Esophagus mucosa (tissue), 1 donor: ENCODE measurements at regions not wholly inside any gene's neighbourhood (a gene's known extent, or its start where the extent isn't known, plus 50 kb on each side); places are given as distances from the start of the nearest gene placed in this dataset.
"Not testable (repeated sequence)": the region's sequence is repeated elsewhere in the genome, so short reads cannot be mapped to it uniquely, and the experiment has no call there.

ENCODE experiments used
- ATAC-seq: fragments of 200-7000 bp; cut with Tn5 transposase; one replicate; pipeline ENCODE4 v1.9.1; 2020
- donor health status: DM: yes; HTN: yes; CAD: no.

DNA sequence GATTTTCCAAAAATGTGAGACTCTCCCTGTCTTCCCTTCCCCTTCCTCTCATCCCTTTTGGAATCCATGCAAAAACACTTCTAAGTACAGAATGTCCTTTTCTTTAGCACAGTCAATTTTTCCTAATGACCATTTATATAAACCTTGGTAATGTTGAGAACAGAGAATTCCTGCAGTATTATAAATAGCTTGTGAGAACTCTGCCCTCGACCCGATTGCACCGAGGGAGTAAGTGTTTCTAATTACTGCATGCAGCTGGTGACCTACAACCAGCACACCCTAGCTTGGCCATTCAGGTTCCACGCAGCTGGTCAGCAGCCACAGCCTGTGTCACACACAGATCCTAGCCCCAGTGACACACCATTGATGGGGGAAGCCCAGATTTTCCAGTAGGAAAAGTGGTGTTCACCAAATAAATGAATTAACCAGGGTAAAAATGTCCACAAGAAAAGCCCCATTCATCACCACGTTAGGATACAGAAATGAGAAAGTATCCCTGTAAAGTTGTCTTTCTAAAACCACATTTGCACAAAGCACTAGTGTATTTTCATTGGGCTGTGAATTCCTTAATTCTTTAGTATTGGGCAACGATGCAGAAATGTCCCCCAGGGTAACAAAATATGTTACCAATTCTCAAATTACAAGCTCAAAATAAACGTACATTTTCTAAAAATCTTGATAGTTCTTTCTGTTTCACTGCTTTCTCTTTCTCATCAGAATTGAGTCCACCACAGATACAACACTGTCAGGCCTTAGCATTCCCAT is 499.0 kb upstream of the KLF6 start:
- ATAC-seq, result peak; percentile 11

- no peak for ATAC-seq
Measured at GRCh38 chr10:4282496-4282895, 497.5 kb upstream of the KLF6 start.

DNA sequence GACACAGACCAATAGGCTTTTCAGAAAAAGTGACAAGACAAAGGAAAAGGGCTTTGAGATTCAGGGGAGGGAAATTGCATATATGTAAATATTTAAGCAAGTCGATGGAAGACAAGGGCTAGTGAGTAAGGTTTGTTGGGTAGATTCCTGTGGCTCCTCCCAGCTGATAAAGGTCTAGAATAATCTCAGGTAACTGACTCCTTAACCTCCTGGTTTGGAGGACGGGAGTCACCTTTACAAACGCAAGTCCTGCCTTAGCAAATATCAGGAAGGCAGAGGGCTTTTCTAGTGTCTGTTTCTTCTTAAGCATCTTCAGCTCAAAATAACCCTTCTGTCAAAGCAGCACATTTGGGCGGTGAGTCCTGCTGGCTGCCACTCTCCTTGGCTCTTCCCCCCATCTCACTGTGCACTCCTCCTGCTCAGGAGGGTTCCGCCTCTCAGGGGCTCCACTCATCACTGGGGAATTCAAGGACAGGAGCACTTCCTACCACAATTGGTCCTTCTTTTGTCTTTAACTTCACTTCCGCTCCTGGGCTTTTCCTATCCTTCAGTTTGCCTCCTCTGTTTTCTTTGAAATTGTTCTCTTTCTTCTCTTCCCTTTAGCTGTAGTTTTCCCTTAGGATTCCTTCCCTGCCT is 496.3 kb upstream of the KLF6 start:
- no peak for ATAC-seq

DNA sequence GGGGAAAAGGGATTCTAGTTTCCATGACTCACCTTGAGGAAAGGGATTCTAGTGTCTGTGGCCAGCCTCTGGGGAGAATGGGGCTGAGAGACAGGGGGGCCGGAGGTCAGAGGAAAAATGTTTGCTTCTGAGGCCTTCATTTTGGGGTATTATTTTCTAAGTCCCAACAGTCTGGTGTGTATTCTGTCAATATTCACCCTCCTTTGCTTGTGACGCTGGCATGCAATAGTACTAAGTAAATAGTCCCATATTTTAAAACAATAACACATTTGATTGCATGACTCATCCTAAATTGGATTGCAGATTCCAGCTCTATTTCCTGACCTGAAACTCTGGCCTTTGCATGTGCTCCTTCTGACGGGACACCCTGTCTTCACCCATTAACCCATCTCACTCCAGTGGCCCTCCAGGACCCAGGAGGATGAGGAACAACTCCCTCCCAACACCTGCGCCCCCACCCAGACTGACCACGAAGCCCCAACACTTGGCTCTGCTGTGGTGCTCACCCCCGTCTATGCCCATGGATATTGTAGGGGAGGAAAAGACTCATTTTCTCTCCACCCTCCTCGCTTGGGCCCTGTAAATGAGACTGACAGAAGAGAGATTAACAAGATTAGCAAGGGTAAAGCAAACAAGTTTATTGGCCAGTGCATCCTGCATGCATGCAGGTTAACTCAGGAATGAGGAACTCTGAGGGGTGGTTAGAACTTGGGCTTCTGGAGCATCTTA is 495.6 kb upstream of the KLF6 start:
- peak; percentile 17 for ATAC-seq

GRCh38 chr10:4279655-4280054 is 494.6 kb upstream of the KLF6 start:
- no peak for ATAC-seq

- no peak for ATAC-seq
Measured at GRCh38 chr10:4278186-4278585, 493.2 kb upstream of the KLF6 start.

DNA sequence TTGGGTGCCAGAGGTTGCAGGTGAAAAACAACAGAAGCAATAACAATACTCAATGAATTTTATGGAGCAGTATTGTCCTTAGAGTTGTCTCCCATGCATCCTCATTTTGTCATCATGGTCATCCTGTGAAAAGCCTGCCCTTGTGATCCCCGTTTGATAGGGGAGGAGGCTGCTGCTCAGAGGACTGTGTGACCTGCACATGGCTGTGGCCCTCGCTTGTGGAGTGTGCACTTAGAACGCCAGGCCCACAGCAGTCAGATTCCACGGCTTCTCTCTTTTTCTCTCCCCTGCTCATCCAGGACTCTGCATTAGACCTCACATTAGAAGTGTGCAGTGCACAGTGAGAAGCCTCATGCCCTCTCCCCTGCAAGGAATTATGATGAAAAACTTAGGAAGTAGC is 491.1 kb upstream of the KLF6 start:
- no peak for ATAC-seq

DNA sequence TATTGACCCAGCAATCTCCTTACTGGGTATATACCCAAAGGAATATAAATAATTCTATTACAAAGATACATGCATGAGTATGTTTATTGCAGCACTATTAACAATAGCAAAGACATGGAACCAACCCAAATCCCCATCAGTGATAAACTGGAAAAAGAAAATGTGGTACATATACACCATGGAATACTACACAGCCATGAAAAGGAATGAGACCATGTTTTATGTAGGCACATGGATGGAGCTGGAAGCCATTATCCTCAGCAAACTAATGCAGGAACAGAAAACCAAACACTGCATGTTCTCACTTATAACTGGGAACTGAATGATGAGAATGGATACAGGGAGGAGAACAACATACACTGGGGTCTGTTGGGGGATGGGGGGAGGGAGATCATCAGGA is 489.7 kb upstream of the KLF6 start:
- not testable (repeated sequence) for ATAC-seq

- ATAC-seq, result no peak
Measured at GRCh38 chr10:4271193-4271592, 486.2 kb upstream of the KLF6 start.

DNA sequence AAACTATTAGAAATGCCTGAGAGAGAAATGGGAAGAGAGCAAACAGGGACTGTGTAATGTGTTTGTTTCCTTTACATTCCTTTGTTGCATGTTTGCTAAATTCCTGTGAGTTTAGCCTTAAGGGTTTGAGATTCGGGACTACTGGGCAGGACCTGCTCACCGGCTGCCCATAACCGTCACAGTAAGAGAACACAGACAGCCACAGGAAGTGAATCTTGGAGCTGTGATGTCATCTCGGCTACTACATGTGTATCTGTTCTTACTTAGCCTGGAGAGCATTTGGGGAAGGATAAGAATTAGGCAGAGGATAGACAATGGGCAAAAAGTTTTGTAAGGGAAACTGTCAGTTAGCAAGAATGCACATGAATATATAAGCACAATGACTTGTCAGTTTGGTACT is 485.1 kb upstream of the KLF6 start:
- ATAC-seq, result peak; percentile 52

GRCh38 chr10:4268490-4268889 is 483.5 kb upstream of the KLF6 start:
- ATAC-seq, result not testable (repeated sequence)

DNA sequence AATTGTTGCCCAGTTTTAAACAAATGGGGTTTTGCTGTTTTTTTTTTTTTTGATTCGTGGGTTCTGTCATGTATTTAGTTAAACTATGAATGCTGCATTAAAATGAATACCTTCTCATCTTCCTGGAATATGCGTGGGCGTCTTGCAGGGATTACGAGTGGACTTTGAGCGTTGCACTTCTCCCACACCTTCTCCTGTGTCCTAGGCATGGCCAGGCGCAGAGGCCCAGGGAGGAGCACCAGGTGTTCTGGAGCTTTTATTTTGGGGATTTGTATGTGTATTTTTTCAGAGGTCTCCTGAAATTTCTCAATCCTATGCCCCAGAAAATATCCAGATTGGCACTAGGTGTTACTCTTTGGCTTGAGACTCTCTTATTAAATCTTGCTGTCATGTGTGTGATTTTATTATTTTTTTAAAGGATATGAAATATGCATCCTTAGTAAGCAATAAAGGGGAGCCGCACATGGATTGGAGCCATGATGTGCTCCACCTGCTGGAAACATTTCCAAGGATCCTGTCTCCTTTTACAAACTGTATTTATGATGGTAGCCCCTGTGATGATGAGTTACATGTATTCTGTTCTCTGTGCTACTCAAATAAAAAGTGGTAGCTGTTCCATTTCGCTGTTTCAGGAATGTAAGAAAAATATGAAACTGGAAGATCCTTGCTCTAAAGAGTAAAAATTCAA is 482.2 kb upstream of the KLF6 start:
- ATAC-seq, result no peak

DNA sequence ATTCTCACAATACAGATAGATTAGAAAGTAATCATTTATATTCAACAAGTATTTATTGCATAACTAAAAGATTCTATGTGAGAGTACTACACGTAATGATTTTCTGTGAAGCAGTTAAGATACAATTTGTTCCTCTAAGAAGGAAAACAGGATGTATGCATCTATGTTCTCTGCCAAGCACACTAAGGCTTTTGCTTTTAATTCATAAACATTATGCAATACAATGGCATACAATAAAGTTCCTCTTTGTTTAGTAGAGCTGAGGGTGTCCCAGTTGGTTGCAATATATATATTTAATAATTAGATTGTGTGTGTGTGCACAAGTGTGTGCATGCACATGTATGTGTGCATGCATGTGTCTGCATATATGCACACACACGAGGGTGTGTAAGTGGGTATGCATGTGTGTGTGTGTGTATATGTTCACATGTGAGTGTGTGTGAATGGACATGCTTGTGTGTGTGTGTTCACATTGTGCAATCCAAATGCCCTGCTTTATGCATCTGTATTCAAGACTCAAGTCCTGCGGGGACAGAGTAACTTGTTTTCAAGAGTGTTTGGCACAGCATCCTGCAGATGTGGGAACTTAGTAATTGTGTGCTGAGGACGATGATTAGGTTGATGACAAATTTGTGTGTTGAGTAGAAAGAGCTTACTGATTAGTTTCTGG is 481.5 kb upstream of the KLF6 start:
- peak; percentile 39 for ATAC-seq

GRCh38 chr10:4265964-4266363 is 481.0 kb upstream of the KLF6 start:
- ATAC-seq, result no peak

DNA sequence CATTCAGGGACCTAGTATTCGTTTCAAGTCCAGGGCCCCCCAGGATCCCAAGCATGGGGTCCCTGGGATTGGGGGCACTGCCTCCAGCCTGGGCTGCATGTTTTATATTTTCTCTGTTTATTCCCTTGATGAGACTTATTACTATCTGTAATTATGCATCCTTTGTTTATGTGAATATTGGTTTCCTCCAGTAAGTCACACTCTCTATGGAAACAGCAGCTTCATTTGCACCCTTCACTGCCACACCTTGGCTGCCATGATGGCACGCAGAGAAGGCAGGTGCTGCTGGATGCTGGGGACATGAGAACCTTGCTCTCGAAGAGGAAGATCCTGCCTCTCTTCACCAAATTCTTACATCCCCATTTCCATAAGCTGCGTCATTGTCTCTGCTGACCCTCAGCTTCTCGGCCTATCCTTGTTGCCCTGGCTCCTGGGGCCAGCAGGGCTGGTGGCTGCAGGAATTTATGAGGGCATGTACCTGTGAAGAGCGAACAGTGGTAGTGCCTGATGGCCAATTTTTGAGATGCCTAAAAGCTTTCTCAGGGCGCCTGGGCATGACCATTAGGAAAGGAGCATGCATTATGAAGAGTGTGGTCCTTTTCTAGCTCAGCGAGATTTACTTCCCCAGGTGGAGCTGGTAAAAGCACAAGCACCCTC is 479.3 kb upstream of the KLF6 start:
- ATAC-seq, result no peak

GRCh38 chr10:4263601-4263921 is 478.6 kb upstream of the KLF6 start:
- ATAC-seq, result no peak

- ATAC-seq, result no peak
Measured at GRCh38 chr10:4262870-4263600, 478.0 kb upstream of the KLF6 start.

DNA sequence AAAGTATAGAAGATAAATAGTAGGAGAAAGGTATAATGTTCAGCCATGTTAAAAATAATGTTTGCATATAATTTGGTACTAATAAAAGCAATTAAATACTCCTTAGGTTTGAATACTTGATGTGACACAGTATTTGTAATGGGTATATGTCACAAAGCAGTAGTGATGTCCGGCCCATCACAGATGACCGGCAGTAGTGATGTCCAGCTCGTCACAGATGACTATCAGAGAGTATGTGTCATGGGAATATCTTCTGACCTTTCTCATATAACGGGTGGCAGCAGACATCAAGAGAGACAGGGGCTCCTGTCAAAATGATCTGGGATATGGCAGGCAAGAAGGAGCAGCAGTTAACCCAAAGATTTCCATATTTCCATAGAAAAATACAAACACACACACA is 477.4 kb upstream of the KLF6 start:
- no peak for ATAC-seq

DNA sequence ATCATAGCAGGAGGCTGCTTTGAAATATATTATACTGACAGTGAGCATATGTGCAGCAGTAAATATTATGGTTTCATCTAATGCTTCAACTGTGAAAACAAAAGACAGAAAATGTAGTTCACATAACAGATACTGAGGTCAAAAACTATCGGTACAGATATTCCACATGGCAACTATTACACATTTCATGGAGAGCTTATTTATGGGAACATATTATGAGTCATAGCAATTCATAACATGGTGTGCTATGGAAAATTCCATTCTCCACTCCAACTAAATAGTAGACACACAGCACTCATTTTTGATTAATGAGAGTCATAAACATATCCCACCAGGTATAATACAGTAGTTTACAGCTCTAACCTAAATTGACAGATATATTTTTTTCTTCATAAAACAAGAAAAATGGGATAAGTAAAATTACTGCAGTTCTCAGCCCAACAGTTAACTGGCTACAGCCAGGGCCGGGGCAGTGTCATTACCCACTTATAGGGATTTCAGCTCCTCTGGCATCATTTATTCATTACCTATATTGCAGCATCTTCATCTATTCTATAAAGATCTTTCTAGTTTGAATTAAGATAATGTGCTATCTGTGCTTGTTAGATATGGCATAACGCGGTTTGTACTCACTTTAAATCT is 475.6 kb upstream of the KLF6 start:
- no peak for ATAC-seq

DNA sequence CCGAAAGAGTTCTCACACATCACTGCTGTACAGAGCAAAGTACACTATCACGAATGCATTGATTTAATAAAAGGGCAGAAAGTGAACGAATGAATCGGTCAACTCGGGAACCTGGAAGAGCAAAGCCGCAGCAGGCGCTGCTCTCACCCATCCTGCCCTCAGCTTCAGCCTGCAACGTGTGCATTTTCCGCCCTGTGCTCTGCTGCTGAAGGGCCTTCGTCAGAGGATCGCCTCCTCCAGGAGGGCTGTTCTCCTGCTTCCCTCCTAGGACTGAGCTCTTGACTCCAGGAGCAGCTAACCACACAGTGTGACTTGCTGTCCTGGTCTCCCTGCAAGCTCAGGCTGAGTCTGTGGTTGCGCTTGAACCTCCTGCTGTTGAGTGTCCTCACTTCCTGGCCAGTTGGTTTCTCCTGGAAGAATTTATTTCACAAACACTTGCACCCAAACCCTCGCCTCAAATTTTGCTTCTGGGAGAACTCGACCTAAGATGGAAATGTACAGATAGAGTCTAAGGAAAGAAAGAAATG is 473.0 kb upstream of the KLF6 start:
- no peak for ATAC-seq

DNA sequence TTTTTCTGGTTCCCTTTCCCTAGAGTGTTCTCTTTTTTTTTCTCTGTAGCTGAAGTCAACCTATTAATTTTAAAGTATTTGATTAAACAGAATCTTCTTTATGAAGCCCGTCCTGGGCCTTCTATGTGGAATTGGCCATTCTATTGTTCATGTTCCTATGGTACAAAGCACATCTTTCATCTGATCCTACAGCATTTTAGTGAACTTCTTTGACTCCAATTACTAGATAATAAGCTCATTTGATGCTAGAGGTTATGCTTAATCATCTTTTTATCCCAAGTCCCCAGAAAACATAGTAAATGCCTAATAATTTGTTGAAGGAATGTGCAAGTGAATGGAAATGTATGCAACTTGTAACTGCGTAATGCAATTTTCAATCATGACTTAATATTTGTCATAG is 472.0 kb upstream of the KLF6 start:
- ATAC-seq, result no peak
